HG02759 (cell line): ENCODE measurements at regions not wholly inside any gene's neighbourhood (a gene's known extent, or its start where the extent isn't known, plus 50 kb on each side); places are given as distances from the start of the nearest gene placed in this dataset.
"Not testable (repeated sequence)": the region's sequence is repeated elsewhere in the genome, so short reads cannot be mapped to it uniquely, and the experiment has no call there.

Experiments
- ATAC-seq: cut with Tn5 transposase; IDR thresholded peaks from one replicate; pipeline ENCODE4 v1.9.1; 2021; ENCODE audit warnings: mild to moderate bottlenecking, moderate library complexity; ENCODE audit not compliant: unreplicated experiment

GRCh38 chr2:144131042-144131441, 388.9 kb downstream of the ZEB2 start:
- ATAC-seq, result no peak

DNA sequence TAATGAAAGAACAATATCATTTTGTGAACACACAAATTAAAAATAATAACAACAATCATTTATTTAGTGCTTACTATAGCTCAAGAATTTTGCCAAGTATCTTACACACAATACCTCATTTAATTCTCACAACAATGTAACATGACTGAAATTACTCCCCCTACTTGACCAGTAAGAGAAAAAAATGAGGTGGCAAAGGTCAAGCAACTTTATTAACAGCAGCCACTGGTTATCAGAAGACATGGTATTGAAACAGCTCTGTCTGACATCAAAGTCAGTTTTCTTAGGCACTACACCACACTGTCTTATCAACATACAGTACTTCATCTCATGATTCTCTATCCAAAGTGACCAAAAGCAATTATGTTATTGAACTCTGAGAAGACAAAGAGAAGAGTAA, 389.4 kb downstream of the ZEB2 start:
- no peak for ATAC-seq

GRCh38 chr2:144128130-144128746, 391.7 kb downstream of the ZEB2 start:
- no peak for ATAC-seq

DNA sequence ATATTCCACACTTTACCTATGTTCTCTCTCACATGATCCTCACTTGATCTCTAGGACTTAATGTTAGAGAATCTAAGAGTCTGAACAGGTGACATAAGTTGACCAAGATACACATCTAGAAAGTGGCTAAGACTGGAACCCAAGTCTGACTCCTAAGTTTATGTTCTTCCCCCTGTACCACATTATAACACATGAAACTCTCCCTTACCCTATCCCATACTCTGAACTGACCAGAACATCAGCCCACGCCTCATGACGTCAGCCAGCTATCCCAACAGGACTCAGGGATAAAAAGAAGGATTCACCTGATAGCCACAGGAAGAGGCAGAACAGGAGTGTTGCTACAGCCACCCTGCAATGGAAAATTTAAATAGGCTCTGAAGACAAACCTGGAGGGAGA, 392.2 kb downstream of the ZEB2 start:
- no peak for ATAC-seq

GRCh38 chr2:144126302-144126701, 393.6 kb downstream of the ZEB2 start:
- ATAC-seq, result no peak

GRCh38 chr2:144125751-144126150, 394.2 kb downstream of the ZEB2 start:
- ATAC-seq, result no peak

DNA sequence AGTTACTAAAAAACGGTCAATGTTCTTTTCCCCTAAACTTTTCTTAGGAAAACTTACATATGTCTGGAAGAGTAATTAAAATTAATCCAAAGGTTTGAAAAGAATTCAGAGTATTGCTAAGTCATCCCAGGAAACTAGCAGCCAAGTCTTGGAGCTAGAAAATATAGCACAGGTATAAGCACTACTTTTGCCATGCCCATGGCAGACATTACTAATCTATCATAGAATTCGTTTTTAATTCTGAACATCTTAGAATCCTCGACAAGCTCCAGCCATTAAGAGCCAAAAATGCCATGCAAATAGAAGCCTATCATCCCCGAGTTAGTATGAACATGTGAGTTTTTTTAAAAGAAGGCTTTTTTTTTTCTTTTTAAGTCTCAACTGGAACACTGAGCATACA, 395.0 kb downstream of the ZEB2 start:
- ATAC-seq, result no peak

GRCh38 chr2:144120487-144120886, 399.4 kb downstream of the ZEB2 start:
- ATAC-seq, result no peak

DNA sequence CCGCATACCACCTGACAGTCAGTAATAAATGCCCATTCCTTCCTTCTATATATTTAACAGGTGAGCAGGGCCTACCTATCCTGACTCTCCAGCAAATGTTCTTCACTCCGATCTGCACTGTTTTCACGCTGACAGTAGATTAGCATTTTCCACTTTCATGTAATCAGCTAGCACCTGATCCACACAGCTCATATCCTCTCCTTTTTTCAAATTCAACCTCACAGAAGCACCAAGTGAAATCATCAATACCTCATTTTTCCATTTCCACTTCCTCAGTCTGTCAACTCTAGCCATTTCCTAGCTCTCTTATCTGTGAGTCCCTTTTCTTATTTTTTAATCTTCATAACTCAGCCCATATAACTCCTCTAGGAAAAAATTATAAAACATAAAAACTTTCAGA, 402.8 kb downstream of the ZEB2 start:
- ATAC-seq, result no peak

- ATAC-seq, result no peak
Measured at GRCh38 chr2:144115739-144116291, 404.1 kb downstream of the ZEB2 start.

DNA sequence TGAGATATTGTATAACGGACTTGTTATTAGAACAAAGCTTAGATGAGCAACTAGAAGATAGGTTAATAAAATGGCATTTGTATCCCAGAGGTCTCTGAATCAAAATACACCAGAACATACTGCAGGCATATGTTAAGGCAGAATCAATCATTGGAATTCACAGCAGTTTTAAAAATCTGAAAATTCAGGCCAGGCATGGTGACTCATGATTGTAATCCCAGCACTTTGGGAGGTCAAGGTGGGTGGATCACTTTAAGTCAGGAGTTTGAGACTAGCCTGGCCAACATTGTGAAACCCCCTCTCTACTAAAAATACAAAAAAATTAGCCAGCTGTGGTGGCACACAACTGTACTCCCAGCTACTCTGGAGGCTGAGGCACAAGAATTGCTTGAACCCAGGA, 405.2 kb downstream of the ZEB2 start:
- no peak for ATAC-seq

DNA sequence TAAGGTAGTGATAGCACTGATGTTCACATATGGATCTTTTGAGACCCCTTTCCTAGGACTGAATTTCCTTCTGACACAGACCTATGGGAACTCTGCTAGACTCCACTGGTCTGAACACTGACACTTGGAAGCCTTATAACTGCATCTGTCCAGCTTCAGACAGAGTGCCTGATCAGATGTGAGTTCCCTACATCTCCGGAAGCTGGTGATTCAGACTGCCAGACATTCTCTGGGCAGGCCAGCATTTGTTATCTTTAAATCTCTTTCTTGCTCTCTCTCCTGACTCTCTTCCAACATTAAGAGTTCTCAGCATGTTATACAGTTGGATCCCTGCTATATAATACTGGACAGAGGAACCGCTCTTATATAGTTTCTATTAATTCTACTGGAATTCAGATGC, 408.5 kb downstream of the ZEB2 start:
- no peak for ATAC-seq

- ATAC-seq, result not testable (repeated sequence)
Measured at GRCh38 chr2:144106104-144106503, 413.8 kb downstream of the ZEB2 start.

DNA sequence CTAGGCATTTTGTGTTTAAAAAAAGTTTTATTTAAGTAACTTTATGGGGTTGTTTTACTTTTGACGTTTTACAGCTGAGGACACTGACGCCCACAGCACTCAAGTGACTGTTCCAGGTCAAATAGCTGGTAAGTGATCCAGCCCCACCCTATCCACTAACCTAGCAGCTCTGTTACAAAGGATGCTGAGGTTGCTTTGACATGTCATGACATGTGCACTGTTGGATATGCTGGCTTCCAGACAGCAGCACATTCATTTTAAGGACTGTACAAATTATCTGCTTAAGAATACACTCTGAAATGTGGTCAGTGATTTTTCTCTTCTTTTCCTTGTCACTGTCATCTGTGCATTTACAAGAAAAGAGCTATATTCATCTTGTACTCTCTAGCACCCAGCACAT, 417.5 kb downstream of the ZEB2 start:
- no peak for ATAC-seq

- ATAC-seq, result no peak
Measured at GRCh38 chr2:144099780-144100377, 420.0 kb downstream of the ZEB2 start.

- ATAC-seq, result no peak
Measured at GRCh38 chr2:144099340-144099739, 420.6 kb downstream of the ZEB2 start.

- ATAC-seq, result no peak
Measured at GRCh38 chr2:144097440-144098225, 422.3 kb downstream of the ZEB2 start.

DNA sequence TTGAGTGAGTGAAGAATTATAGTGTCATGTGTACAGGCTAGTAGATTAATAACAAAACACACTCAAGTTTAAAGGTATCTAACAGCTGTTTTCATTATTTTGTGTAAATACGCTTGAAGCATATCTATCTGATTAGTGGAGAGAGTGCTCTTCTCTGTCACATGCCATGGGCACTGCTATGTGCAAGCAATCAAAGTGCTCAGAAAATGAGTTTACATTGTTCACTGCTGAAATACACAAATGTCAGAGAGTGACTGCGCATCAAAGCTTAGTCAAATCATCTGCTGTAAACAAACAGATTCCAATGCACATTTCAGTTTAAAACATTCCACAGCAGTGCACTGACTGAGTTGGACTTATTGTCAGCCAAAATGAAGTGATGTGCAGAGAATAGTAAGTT, 423.4 kb downstream of the ZEB2 start:
- ATAC-seq, result no peak

DNA sequence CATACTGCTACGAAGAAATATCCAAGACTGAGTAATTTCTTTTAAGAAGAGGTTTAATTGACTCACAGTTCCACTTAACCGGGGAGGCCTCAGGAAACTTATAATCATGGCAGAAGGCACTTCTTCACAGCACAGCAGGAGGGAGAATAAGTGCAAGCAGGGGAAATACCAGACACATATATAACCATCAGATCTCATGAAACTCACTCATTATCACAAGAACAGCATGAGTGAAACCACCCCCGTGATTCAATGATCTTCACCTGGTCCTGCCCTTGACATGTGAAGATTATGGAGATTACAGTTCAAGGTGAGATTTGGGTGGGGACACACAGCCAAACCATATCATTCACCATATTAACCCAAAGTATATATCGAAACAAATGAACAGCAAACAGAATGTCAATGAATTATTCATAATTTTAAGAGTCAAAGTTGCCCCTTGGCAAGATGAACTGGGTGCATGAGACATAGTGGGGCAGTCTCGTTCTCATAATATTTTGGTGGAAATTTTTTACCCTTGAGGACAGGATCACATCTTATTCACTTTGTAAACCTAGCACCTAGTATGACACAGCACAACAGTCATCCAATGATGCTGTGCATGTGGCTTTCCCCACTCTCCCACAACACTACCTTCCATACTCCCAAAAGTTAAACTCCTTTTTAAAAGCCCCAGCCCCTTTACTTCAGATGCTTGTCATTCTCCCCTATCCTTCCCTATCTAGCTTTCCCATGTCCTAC, 425.3 kb downstream of the ZEB2 start:
- no peak for ATAC-seq

DNA sequence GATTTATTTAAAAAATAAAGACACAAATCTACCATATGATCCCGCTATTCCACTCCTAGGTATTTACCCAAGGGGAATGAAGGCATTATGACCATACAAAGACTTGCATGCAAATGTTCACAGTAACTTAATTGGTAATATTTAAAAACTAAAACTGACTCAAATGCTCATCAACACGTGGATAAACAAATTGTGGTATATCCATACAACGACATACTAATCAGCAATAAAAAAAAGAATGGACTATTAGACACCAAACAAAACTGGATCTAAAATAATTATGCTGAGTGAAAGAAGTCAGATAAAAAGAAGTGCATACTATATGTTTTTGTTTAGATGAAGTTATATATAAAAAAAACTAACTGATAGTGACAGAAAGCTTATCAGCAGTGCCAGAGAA, 428.3 kb downstream of the ZEB2 start:
- no peak for ATAC-seq

DNA sequence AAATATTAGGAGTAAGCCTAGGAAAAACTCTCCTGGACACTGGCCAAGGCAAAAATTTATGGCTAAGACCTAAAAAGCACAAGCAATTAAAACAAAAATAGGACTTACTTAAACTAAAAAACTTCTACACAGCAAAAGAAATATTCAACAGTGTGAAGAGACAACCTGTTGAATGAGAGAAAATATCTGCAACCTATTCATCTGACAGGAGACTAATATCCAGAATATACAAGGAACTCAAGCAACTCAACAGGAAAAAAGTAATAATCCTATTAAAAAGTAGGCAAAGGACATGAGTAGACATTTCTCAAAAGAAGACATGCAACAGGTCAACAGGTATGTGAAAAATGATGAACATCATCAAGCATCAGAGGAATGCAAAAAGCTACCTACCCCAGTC, 431.1 kb downstream of the ZEB2 start:
- ATAC-seq, result no peak
